ENCODE measurements at regions not wholly inside any gene's neighbourhood (a gene's known extent, or its start where the extent isn't known, plus 50 kb on each side); places are given as distances from the start of the nearest gene placed in this dataset.

DNA sequence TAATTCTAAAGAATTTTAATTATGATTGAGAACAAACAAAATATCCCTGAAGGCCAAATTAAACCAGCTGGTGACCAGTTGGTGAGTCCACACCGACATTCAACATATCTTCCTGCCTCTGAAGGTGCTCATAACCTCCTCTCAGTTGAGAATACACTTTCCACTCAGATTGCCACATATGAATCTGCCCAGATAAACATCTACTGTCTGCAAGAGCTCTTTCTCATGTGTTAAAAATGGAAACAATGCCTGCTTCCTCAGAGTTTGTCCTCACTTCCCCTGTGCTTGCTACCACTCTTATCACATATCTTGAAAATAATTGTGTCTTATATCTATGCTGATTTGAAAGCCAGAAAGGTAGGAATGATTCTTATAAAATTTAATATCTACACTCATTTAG lies 177.7 kb upstream of the GULP1 start:
- no peaks in the 10 kb centered on the region for H3K27me3 Mint-ChIP-seq
- CTCF ChIA-PET: no interaction called here
- no peaks in the 10 kb centered on the region for H3K4me1 Mint-ChIP-seq
- DNase-seq: no peak
- no peak overlapping the region for H3K27ac Mint-ChIP-seq
- no peaks in the 10 kb centered on the region for H3K9me3 Mint-ChIP-seq
- no peak overlapping the region for H3K4me3 Mint-ChIP-seq
- no peaks in the 10 kb centered on the region for H3K36me3 Mint-ChIP-seq

DNA sequence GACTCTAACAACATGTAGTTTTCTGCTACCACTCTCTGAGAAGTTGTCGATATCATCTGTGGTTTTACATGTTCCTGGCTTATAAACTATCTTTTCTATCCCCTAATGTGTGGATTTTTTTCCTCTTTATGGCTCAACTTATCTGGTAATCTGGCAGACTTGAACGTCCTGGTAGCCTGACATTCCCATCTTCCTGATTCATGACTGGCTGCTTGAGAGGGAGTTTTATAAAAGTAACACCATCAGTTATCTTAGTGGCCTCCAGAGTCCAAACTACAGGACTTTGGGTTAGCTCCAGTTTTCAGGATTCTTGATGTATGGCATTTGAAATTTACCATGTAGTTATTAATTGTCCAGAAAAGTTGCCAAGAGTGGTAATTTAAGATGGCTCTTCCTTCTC lies 174.0 kb upstream of the GULP1 start:
- Mint-ChIP-seq H3K4me1 (no peaks in the 10 kb centered on the region), H3K27me3 (no peaks in the 10 kb centered on the region), H3K36me3 (no peaks in the 10 kb centered on the region), H3K9me3 (no peaks in the 10 kb centered on the region), H3K4me3 (no peak overlapping the region), H3K27ac (no peak overlapping the region)
- CTCF ChIA-PET: no interaction called here
- DNase-seq: no peak

DNA sequence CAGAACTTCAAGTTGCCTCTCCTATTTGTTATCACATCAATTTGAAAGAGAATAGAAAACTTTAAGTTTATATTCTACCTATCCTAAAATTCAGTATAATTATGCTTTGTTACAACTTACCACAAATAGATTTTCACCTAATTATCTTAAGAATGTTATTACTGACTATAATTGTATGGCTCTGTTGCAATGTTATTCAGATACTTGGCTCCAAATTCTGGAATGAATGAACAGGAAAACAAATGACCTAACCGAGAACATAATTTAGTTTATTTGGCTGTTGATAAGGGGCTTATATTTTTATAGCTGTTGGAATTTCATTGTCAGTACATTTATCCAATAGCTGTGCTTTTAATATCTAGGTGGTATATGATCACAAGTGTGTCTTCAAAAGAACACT lies 173.2 kb upstream of the GULP1 start:
- CTCF ChIA-PET: no interaction called here

DNA sequence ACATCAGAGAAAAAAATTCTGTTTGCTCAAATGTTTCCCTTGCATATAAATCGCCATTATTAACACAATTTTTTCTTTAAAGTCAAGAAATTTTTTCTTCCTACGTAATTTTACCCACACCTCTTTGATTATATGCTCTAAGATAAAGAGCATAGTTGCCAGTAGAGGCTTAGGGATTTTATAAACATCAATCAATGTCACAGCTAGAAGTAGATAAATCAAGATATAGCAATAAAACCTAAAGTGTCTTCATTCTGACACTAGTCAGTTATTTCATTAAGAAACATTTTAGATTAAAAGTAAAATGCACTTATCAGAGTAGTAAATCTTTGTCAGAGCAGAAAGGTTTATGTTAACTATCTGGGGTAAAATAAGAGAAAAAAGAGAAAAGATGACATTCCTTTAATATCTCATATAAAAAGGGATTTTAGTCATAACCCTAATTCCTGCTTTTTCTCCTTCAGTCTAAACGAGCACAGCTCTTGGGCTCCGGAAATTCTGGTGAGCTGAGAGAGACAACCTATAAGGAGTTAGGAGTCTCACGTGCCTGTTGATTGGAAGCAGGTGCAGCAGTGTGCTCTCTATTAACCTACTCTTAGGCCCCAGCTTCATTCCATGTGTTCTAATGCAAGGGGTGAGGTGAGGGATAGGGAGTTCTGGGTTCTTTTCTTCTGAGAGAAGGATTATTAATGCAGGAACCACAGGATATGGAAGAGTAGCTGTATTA lies 172.4 kb upstream of the GULP1 start:
- H3K27me3 Mint-ChIP-seq: no peaks in the 10 kb centered on the region
- CTCF ChIA-PET: no interaction called here
- H3K4me1 Mint-ChIP-seq: no peaks in the 10 kb centered on the region
- no peaks in the 10 kb centered on the region for H3K9me3 Mint-ChIP-seq
- no peak overlapping the region for H3K27ac Mint-ChIP-seq
- no peak overlapping the region for H3K4me3 Mint-ChIP-seq
- H3K36me3 Mint-ChIP-seq: no peaks in the 10 kb centered on the region
- DNase-seq: no peak

More for the DNA sequence above, 173.2 kb upstream of the GULP1 start:
- no peak for DNase-seq
- Mint-ChIP-seq H3K36me3 (no peaks in the 10 kb centered on the region), H3K27me3 (no peaks in the 10 kb centered on the region), H3K9me3 (no peaks in the 10 kb centered on the region), H3K4me1 (no peaks in the 10 kb centered on the region), H3K27ac (no peak overlapping the region), H3K4me3 (no peak overlapping the region)

DNA sequence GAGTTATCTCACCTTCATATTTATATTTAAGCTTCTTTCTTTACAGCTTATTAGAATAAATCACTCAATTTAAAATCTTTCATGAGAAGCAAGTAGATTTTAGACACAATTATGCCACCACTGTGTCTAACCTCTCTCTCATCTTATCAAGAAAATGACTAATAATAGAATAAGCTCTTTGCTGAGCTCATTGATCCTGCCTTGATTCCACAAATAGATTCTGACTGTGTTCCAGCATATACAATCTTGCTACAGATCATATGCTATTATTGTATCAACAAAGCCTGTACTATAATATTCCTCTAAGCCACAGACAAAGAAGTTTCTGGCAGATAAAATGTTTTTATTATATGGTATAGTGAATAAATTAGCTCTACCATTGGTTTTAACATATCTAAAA lies 168.7 kb upstream of the GULP1 start:
- Mint-ChIP-seq H3K27ac (no peak overlapping the region), H3K4me3 (no peak overlapping the region), H3K36me3 (no peaks in the 10 kb centered on the region), H3K27me3 (no peaks in the 10 kb centered on the region), H3K4me1 (no peaks in the 10 kb centered on the region), H3K9me3 (no peaks in the 10 kb centered on the region)
- DNase-seq: no peak
- CTCF ChIA-PET: no interaction called here

DNA sequence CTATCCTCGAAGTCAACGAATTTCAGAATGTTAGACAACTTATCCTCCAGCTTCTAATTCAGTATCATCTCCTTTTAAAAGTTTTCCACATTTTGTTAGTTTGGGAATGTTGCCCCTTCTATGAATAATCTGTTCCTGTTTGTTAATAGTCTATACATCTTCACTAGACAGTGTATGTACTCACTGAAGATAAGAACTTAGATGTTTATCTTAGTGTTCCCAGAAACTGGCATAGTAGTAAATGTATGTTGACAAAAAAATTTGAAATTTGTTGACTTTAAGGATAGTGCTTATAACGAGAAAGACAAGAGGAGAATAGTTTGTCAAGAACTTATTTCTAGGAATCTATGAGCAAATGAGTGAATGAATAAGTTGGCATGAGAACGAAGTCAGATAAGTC lies 162.0 kb upstream of the GULP1 start:
- Mint-ChIP-seq H3K4me1 (no peaks in the 10 kb centered on the region), H3K27me3 (no peaks in the 10 kb centered on the region), H3K9me3 (no peaks in the 10 kb centered on the region), H3K27ac (no peak overlapping the region), H3K4me3 (no peak overlapping the region), H3K36me3 (no peaks in the 10 kb centered on the region)
- no peak for DNase-seq
- CTCF ChIA-PET: no interaction called here

DNA sequence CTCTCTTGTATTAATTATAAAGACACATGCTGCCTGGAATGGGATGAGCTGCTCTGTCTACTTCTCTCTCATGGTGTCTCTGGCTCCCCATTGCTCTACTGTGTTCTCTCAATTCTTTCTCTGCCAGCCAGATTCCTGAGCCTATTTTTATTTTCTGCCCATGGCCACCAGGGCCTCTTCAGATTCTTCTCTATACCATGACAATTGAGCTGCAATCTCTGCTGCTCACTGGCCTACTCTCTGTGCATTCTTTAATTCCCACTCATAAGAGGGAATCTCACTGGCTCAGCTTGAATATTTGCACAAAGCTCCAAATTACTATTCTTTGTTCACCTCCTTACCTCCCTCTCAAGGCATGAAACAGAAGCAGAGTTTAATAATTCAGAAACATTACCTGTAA lies 161.4 kb upstream of the GULP1 start:
- Mint-ChIP-seq H3K27ac (no peak overlapping the region), H3K9me3 (no peaks in the 10 kb centered on the region), H3K27me3 (no peaks in the 10 kb centered on the region), H3K36me3 (no peaks in the 10 kb centered on the region), H3K4me3 (no peak overlapping the region), H3K4me1 (no peaks in the 10 kb centered on the region)
- CTCF ChIA-PET: no interaction called here
- DNase-seq: no peak

DNA sequence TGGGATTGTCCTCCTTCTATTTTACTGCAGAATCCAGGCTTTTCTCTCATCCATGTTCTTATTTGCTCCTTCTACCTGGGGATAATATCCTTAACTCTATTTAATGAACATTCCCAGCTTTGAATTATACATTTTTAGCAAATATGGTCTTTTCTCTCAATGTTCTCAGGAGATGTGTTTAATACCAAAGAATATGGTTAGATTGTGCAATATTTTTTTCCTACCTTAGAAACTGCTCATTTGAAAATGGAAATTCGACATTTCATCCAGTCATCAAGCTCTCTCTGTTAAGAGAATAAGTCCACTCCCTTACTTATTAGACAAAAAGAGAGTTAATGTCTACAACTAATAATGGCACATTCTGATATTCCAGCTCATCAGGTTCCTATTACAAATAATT lies 160.4 kb upstream of the GULP1 start:
- Mint-ChIP-seq H3K4me3 (no peak overlapping the region), H3K27me3 (no peaks in the 10 kb centered on the region), H3K27ac (no peak overlapping the region), H3K36me3 (no peaks in the 10 kb centered on the region), H3K4me1 (no peaks in the 10 kb centered on the region), H3K9me3 (no peaks in the 10 kb centered on the region)
- CTCF ChIA-PET: no interaction called here
- no peak for DNase-seq

DNA sequence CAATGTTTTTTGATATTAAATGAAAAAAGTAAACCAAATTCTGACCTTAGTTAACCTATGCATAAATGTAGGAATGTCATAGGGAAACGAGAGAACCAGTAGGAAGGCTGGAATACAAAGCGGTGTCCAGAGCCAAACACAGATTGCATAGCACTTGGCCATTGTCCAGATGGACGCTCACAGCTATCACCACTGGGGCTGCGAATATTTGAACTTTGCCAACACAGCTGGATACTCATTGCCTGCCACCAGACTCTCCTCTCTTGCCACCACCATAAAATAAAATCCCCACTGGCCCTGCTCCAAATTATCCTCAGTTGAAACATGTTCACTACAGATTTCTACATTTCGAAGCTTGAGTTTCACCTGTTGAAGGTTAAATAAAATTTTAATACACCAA lies 159.3 kb upstream of the GULP1 start:
- no peak for DNase-seq
- CTCF ChIA-PET: no interaction called here
- Mint-ChIP-seq H3K27me3 (no peaks in the 10 kb centered on the region), H3K4me1 (no peaks in the 10 kb centered on the region), H3K36me3 (no peaks in the 10 kb centered on the region), H3K9me3 (no peaks in the 10 kb centered on the region), H3K4me3 (no peak overlapping the region), H3K27ac (no peak overlapping the region)

DNA sequence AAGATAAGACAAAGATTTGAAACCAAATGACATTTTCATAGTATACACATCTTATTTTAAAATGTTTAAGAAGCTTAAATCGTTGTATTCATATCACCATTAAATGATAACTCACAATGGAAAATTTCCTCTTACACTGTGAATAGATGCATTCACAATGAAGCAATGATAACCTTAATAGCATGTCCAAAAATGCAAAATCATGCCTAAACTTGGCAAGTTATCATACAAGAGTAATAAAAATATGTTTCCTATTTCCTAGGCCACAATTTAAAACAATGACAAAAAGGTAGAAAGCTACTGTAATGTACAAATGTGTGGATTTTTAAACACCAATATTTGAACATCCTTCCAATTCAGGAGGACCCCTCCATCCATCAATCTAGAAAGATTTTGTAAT lies 157.4 kb upstream of the GULP1 start:
- Mint-ChIP-seq H3K27me3 (no peaks in the 10 kb centered on the region), H3K9me3 (no peaks in the 10 kb centered on the region), H3K36me3 (no peaks in the 10 kb centered on the region), H3K4me1 (no peaks in the 10 kb centered on the region), H3K4me3 (no peak overlapping the region), H3K27ac (no peak overlapping the region)
- CTCF ChIA-PET: no interaction called here
- no peak for DNase-seq

DNA sequence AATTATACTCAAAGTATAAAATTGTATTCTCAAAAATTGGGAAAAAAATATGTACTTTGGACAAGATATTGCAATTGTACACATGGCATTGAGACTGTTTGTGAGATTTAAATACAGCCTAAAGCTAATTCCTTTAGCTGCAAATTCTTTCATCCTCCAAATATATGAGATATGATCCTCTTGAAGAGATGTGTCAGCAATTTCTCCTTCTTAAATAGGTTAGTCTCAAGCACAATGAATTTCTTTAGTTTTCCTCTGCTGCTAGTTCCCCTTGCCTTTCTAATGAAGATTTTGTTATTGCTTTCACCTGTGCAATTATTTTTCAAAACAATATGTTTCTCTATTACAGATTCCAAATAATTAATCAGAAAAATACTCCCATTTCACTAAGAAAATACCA lies 153.4 kb upstream of the GULP1 start:
- H3K9me3 Mint-ChIP-seq: no peaks in the 10 kb centered on the region
- no peak overlapping the region for H3K27ac Mint-ChIP-seq
- no peaks in the 10 kb centered on the region for H3K36me3 Mint-ChIP-seq
- CTCF ChIA-PET: no interaction called here
- H3K4me3 Mint-ChIP-seq: no peak overlapping the region
- no peaks in the 10 kb centered on the region for H3K4me1 Mint-ChIP-seq
- no peak for DNase-seq
- H3K27me3 Mint-ChIP-seq: no peaks in the 10 kb centered on the region

DNA sequence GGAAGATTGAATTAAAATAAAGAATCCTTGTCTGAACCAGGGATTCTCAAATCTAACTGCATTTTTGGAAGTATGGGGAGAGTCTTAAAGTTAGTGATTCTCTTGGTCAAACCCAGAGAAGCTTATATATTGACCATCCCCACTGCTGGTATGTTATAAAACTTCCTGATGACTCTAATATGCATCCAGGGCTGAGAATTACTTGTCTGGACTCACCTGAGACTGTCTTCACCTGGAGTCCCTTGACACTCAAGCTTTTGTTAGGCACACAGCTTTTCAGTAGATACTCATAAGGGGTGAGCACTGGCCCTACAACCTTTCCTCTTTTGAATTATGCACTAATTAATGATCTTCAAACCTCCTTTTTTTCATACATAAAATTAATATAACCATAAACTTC lies 149.6 kb upstream of the GULP1 start:
- no peak overlapping the region for H3K4me3 Mint-ChIP-seq
- no peak overlapping the region for H3K27ac Mint-ChIP-seq
- no peaks in the 10 kb centered on the region for H3K27me3 Mint-ChIP-seq
- H3K36me3 Mint-ChIP-seq: no peaks in the 10 kb centered on the region
- H3K4me1 Mint-ChIP-seq: no peaks in the 10 kb centered on the region
- CTCF ChIA-PET: no interaction called here
- no peak for DNase-seq
- no peaks in the 10 kb centered on the region for H3K9me3 Mint-ChIP-seq

DNA sequence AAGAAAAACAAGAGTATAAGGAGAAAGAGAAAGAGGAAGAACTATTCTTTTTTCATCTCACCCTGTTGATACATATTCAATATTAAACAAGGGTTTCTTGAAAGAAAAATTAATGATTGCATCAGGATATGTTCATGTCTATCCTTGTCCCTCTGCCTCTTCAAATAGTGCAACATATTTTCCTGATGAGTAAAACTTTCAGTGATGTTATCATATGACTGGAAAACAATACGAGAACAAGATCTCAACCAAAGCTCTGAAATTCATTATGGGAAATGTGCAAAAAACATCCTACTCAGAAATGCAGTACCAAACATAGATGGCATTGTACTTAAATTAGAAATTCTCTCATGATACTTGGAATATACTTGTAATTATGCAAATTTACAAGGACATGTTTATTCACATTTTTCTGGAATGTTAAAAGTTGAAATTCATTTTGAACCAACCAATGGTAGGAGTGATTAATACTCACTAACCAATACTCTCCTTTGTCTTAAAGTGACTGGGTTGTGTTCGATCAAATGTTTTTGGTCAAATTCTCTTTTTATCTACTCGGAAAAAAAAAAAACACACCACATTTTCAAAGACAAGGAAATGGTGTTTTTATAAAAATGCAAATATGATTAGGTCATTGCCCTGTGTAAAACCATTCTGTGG lies 148.9 kb upstream of the GULP1 start:
- DNase-seq: no peak
- Mint-ChIP-seq H3K36me3 (no peaks in the 10 kb centered on the region), H3K27me3 (no peaks in the 10 kb centered on the region), H3K4me1 (no peaks in the 10 kb centered on the region), H3K27ac (no peak overlapping the region), H3K9me3 (no peaks in the 10 kb centered on the region), H3K4me3 (no peak overlapping the region)
- CTCF ChIA-PET: no interaction called here

DNA sequence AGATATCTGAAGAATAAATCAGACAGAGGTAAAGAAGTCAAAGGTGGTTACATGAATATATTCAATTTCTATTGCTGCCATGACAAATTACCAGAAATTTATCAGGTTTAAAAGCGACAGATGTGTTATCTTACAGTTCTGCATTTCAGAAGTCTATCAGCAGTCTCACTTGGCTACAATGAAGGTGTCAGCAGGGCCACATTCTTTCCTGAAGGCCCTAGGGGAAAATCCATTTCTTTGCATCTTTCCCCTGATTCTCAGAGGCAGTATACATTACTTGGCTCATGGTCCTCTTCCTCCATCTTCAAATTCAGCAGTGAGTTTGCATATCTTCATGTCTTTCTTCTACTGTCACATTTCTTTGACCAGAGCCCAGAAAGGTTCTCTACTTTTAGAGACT lies 145.8 kb upstream of the GULP1 start:
- Mint-ChIP-seq H3K27ac (no peak overlapping the region), H3K4me1 (no peaks in the 10 kb centered on the region), H3K36me3 (no peaks in the 10 kb centered on the region), H3K27me3 (no peaks in the 10 kb centered on the region), H3K9me3 (no peaks in the 10 kb centered on the region), H3K4me3 (no peak overlapping the region)
- no peak for DNase-seq
- CTCF ChIA-PET: interaction anchor here (1.0 kb wide), 1 partner anchor 183 kb away, joined by 3 read pairs; no protein-coding TSS in a partner anchor

DNA sequence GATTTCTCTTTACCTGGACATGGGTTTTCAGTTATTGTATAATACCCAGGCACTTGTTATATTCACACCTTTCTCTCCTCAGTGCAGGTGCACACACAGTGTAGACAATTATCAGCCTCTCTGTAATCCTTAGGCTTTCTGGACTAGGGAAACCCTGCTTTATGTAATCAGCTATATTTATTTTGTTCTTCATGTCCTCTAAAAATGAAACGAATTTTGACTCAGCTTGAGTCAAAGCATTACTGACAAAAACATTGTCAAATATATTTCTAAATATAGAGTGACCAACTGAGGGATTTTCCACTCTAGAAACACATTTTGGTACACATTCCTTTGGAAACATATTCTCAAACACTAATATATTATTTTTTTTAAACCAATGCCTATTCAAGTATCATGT lies 144.8 kb upstream of the GULP1 start:
- H3K4me3 Mint-ChIP-seq: no peak overlapping the region
- no peaks in the 10 kb centered on the region for H3K36me3 Mint-ChIP-seq
- no peaks in the 10 kb centered on the region for H3K9me3 Mint-ChIP-seq
- DNase-seq: no peak
- H3K27ac Mint-ChIP-seq: no peak overlapping the region
- CTCF ChIA-PET: no interaction called here
- H3K4me1 Mint-ChIP-seq: no peaks in the 10 kb centered on the region
- H3K27me3 Mint-ChIP-seq: no peaks in the 10 kb centered on the region

DNA sequence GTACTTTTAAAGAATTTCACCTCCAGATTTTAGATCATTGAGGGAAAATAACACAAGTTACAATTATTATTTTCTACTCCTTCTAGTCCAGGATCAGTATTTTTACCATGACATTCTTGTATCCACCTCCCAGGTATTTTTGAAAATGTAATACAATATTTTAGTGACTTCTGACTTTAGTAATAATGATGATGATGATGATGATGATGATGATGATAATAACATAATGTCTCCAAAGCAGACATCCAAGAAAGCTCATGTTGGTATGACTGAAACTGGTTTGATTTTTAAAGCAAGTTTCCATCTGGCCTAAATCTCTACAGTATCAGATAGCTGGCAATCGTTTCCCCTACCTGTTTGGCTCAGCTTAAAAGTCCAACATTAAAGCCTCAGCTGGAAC lies 140.0 kb upstream of the GULP1 start:
- Mint-ChIP-seq H3K4me3 (no peak overlapping the region), H3K9me3 (no peaks in the 10 kb centered on the region), H3K36me3 (no peaks in the 10 kb centered on the region), H3K27me3 (no peaks in the 10 kb centered on the region), H3K4me1 (no peaks in the 10 kb centered on the region), H3K27ac (no peak overlapping the region)
- no peak for DNase-seq
- CTCF ChIA-PET: no interaction called here

All from activated naive CD4-positive, alpha-beta T cell treated with anti-CD3 and anti-CD28 coated beads, Interleukin-2, amount 10 ng/mL, durations not matched to agents 7 days and 5 days (primary cell).